MCF 10A (cell line): ENCODE measurements at regions not wholly inside any gene's neighbourhood (a gene's known extent, or its start where the extent isn't known, plus 50 kb on each side); places are given as distances from the start of the nearest gene placed in this dataset.
"Not testable (repeated sequence)": the region's sequence is repeated elsewhere in the genome, so short reads cannot be mapped to it uniquely, and the experiment has no call there.

Experiments used
- BruUV-seq: library from RNA; stranded (reverse); fragments of 400-500 nt; replicated peaks from 2 replicates; lab custom pipeline; 2021; lab: Mats Ljungman, UMichigan
- CTCF ChIA-PET: fragments of 300-600 bp; sonication (Branson Sonifier 250); formaldehyde crosslinking; extraction: SDS; loops from one replicate; lab custom pipeline; 2021; ENCODE audit warnings: antibody characterized with exemption, inconsistent platforms; lab: Yijun Ruan, JAX
- POLR2A ChIA-PET: fragments of 300-600, 350-650 bp; sonication (Branson Sonifier 250); formaldehyde crosslinking; extraction: SDS; loops from one replicate; lab custom pipeline; 2020; ENCODE audit warnings: antibody characterized with exemption, inconsistent platforms; lab: Yijun Ruan, JAX
- DNase-seq: peaks from one replicate; pipeline ENCODE4 v3.0.0-alpha.2; 2018; ENCODE audit not compliant: unreplicated experiment
- H3K27ac Mint-ChIP-seq: one replicate; pipeline ENCODE4 v1.8.0; 2022; ENCODE audit warnings: mild to moderate bottlenecking, low read depth, mixed read lengths; ENCODE audit not compliant: unreplicated experiment
- H3K27me3 Mint-ChIP-seq: one replicate; pipeline ENCODE4 v1.8.0; 2022; ENCODE audit warnings: mixed read lengths; ENCODE audit not compliant: insufficient read depth, unreplicated experiment
- H3K36me3 Mint-ChIP-seq: one replicate; pipeline ENCODE4 v1.8.0; 2022; ENCODE audit warnings: mild to moderate bottlenecking, moderate library complexity, mixed read lengths; ENCODE audit not compliant: insufficient read depth, unreplicated experiment
- H3K4me1 Mint-ChIP-seq: one replicate; pipeline ENCODE4 v1.8.0; 2022; ENCODE audit warnings: mixed read lengths; ENCODE audit not compliant: insufficient read depth, unreplicated experiment
- H3K4me3 Mint-ChIP-seq: one replicate; pipeline ENCODE4 v1.8.0; 2022; ENCODE audit warnings: mild to moderate bottlenecking, moderate library complexity, mixed read lengths; ENCODE audit not compliant: unreplicated experiment
- H3K9me3 Mint-ChIP-seq: one replicate; pipeline ENCODE4 v1.8.0; 2022; ENCODE audit warnings: mixed read lengths; ENCODE audit not compliant: unreplicated experiment
- intact Hi-C: fragments of 100-400 bp; cut with micrococcal nuclease; formaldehyde crosslinking; loops from 2 replicates; pipeline ENCODE4 v1.14.1; 2022
- TF ChIP-seq, protein P1 (sequence below): fragments of 200-600 bp; IDR thresholded peaks from one replicate; pipeline ENCODE4 v1.8.0; 2022; ENCODE audit warnings: antibody characterized with exemption, mild to moderate bottlenecking; ENCODE audit not compliant: unreplicated experiment

DNA sequence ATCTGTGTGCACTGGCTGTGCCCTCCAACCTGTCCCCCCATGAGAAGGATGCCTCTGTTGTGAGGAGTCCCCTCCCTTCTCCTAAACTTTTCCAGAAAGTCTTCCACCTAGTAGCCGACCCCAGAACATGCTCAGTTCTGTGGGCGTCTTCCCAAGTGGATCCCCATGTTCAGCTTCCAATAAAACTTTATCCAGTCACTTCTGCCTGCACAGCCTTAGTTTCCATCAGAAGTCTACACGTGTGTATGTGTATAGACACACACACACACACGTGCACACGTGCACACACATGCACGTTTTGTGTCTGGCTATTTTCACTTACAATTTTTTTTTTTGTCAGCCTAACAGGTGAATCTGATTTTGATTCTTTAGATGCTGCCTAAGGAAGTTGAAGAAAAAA, 115.1 kb downstream of the RTP5 start:
- peaks cover 5% of the 10 kb centered on the region for H3K9me3 Mint-ChIP-seq
- H3K4me3 Mint-ChIP-seq, result no peak overlapping the region
- CTCF ChIA-PET, result no interaction called here
- intact Hi-C loops, result no loop called here
- BruUV-seq, result no TSS peak
- H3K27me3 Mint-ChIP-seq, result no peaks in the 10 kb centered on the region
- no peak overlapping the region for H3K27ac Mint-ChIP-seq
- TF ChIP-seq, protein P1, sequence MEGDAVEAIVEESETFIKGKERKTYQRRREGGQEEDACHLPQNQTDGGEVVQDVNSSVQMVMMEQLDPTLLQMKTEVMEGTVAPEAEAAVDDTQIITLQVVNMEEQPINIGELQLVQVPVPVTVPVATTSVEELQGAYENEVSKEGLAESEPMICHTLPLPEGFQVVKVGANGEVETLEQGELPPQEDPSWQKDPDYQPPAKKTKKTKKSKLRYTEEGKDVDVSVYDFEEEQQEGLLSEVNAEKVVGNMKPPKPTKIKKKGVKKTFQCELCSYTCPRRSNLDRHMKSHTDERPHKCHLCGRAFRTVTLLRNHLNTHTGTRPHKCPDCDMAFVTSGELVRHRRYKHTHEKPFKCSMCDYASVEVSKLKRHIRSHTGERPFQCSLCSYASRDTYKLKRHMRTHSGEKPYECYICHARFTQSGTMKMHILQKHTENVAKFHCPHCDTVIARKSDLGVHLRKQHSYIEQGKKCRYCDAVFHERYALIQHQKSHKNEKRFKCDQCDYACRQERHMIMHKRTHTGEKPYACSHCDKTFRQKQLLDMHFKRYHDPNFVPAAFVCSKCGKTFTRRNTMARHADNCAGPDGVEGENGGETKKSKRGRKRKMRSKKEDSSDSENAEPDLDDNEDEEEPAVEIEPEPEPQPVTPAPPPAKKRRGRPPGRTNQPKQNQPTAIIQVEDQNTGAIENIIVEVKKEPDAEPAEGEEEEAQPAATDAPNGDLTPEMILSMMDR, result no peak
- H3K4me1 Mint-ChIP-seq, result peaks cover 9% of the 10 kb centered on the region
- POLR2A ChIA-PET, result interaction anchor here (0.6 kb wide), 1 partner anchor 105 kb away, joined by 3 read pairs; no protein-coding TSS in a partner anchor
- no peak for DNase-seq
- no peaks in the 10 kb centered on the region for H3K36me3 Mint-ChIP-seq

DNA sequence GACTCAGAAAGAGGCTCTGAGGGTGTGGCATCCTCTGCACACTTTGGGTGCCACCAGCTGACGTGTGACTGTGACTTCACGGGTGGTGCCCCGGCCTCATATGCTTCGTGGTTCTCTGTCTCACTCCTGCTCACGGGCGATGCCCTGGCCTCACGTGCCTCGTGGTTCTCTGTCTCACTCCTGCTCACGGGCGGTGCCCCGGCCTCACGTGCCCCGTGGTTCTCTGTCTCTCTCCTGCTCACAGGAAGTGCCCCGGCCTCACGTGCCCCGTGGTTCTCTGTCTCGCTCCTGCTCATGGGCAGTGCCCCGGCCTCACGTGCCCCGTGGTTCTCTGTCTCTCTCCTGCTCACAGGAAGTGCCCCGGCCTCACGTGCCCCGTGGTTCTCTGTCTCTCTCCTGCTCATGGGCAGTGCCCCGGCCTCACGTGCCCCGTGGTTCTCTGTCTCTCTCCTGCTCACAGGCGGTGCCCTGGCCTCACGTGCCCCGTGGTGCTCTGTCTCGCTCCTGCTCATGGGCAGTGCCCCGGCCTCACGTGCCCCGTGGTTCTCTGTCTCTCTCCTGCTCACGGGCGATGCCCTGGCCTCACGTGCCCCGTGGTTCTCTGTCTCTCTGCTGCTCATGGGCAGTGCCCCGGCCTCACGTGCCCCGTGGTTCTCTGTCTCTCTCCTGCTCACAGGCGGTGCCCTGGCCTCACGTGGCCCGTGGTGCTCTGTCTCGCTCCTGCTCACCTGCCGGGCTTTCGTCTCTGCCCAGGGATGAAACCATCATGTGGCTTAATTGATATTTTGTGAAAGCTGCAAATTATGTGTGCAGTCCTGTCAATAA, 115.8 kb downstream of the RTP5 start:
- H3K4me3 Mint-ChIP-seq, DNase-seq, H3K4me1 Mint-ChIP-seq, intact Hi-C loops, POLR2A ChIA-PET, BruUV-seq, H3K9me3 Mint-ChIP-seq, H3K36me3 Mint-ChIP-seq, H3K27me3 Mint-ChIP-seq, H3K27ac Mint-ChIP-seq: not testable (repeated sequence)
- CTCF ChIA-PET, result interaction anchor here (0.6 kb wide), 1 partner anchor 38 kb away, joined by 4 read pairs; no protein-coding TSS in a partner anchor

DNA sequence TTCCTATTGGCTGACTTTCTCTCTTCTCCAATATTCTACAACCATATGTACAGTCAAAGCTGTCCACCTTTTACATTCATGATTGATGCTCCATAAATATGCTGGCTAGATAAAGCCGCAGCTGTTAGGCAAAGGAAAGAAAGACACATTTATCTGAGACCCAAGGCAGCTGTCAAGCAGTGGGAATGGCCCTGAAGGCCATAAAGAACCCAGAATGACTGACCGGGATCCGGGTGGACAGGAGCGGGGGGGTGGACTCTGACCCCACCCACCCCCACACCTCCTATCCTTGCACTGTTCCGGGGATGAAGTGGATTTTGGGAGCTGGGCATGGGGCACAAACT, 116.4 kb downstream of the RTP5 start:
- TF ChIP-seq, protein P1, result no peak
- no TSS peak for BruUV-seq
- no peaks in the 10 kb centered on the region for H3K36me3 Mint-ChIP-seq
- DNase-seq, result no peak
- H3K27me3 Mint-ChIP-seq, result no peaks in the 10 kb centered on the region
- intact Hi-C loops, result no loop called here
- peaks cover 9% of the 10 kb centered on the region for H3K9me3 Mint-ChIP-seq
- H3K4me1 Mint-ChIP-seq, result peaks cover 9% of the 10 kb centered on the region
- ChIA-PET CTCF (interaction anchor here (0.6 kb wide), 1 partner anchor 38 kb away, joined by 4 read pairs; no protein-coding TSS in a partner anchor), POLR2A (no interaction called here)
- no peak overlapping the region for H3K27ac Mint-ChIP-seq
- H3K4me3 Mint-ChIP-seq, result no peak overlapping the region

DNA sequence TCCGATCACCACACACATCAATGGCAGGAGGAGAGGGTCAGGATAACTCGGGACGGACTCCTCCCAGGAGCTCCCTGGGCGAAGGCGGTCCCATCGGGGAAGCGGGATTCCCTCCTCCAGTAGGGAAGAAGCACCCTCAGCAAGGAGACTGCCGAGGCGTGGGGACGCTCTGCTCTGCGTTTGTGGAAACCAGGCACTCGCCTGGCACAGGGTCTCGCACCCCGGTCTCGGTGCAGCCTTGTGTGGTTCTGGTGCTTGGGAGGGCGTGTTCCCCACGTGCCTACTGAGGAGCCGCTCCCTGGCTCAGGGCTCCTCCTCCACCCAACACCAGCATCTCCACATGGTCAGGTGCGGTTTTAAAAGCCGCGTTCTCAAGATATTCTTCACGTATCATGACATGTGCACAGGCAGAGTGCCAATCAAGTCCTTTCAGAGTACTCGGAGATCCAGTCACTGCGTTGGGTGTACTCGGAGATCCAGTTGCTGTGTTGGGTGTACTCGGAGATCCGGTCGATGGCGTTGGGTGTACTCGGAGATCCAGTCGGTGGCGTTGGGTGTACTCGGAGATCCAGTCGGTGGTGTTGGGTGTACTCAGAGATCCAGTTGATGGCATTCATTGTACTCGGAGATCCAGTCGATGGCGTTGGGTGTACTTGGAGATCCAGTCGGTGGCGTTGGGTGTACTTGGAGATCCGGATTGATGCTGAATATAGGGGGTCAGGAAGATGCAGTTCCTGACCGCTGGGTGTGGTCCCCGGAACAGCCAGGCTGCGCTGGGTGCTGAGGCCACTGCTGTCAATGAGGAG, 117.5 kb downstream of the RTP5 start:
- Mint-ChIP-seq H3K36me3 (no peaks in the 10 kb centered on the region), H3K4me3 (no peak overlapping the region)
- CTCF ChIA-PET, result interaction anchor here (0.7 kb wide), 1 partner anchor 12 kb away, joined by 3 read pairs; no protein-coding TSS in a partner anchor

More for the DNA sequence above, 117.5 kb downstream of the RTP5 start:
- peaks cover 9% of the 10 kb centered on the region for H3K4me1 Mint-ChIP-seq
- no peaks in the 10 kb centered on the region for H3K27me3 Mint-ChIP-seq
- DNase-seq, result no peak
- H3K9me3 Mint-ChIP-seq, result peaks cover 9% of the 10 kb centered on the region
- TF ChIP-seq, protein P1, result no peak
- H3K27ac Mint-ChIP-seq, result no peak overlapping the region
- POLR2A ChIA-PET, result no interaction called here
- no TSS peak for BruUV-seq
- intact Hi-C loops, result no loop called here
